HUES64 (cell line): ENCODE measurements at regions not wholly inside any gene's neighbourhood (a gene's known extent, or its start where the extent isn't known, plus 50 kb on each side); places are given as distances from the start of the nearest gene placed in this dataset.

Experiments
- H3K27ac ChIP-seq: 2 replicates; pipeline ENCODE4 v1.7.0; 2013; ENCODE audit warnings: low read depth, low read length, inconsistent platforms
- H3K27me3 ChIP-seq: 2 replicates; pipeline ENCODE4 v1.6.1; 2013; ENCODE audit warnings: mild to moderate bottlenecking, low read length; ENCODE audit not compliant: insufficient read depth
- H3K36me3 ChIP-seq: 2 replicates; pipeline ENCODE4 v1.6.1; 2013; ENCODE audit warnings: mild to moderate bottlenecking, low read length; ENCODE audit not compliant: insufficient read depth
- H3K4me1 ChIP-seq: 2 replicates; pipeline ENCODE4 v1.6.1; 2013; ENCODE audit warnings: mild to moderate bottlenecking, low read length, moderate library complexity; ENCODE audit not compliant: insufficient read depth
- H3K4me3 ChIP-seq: 2 replicates; pipeline ENCODE4 v1.5.1; 2013; ENCODE audit warnings: mild to moderate bottlenecking, low read length, moderate library complexity
- H3K9ac ChIP-seq: 2 replicates; pipeline ENCODE4 v1.6.1; 2013; ENCODE audit warnings: mild to moderate bottlenecking, low read depth, low read length
- H3K9me3 ChIP-seq: 2 replicates; pipeline ENCODE4 v1.6.1; 2013; ENCODE audit warnings: low read depth, low read length; ENCODE audit not compliant: insufficient read depth
- WGBS: fragments of 150-250, 120-280 bp; methylation state at CpG from one replicate; pipeline ENCODE4 v1.1.7; 2013; ENCODE audit warnings: missing lambda C conversion rate; 5-methylcytosine and 5-hydroxymethylcytosine counted together

- no peak overlapping the region for H3K4me3 ChIP-seq
- H3K27me3 ChIP-seq = no peaks in the 10 kb centered on the region
- no peaks in the 10 kb centered on the region for H3K36me3 ChIP-seq
- peaks cover 22% of the 10 kb centered on the region for H3K4me1 ChIP-seq
- 94% methylated on average over 4 of the region's 6 CpGs for WGBS
- no peak overlapping the region for H3K27ac ChIP-seq
- no peak overlapping the region for H3K9ac ChIP-seq
- no peaks in the 10 kb centered on the region for H3K9me3 ChIP-seq
Observed at GRCh38 chr2:47661310-47661709, 90.5 kb upstream of the KCNK12 start.

GRCh38 chr2:47660168-47660567 lies 89.4 kb upstream of the KCNK12 start:
- no peak overlapping the region for H3K4me3 ChIP-seq
- no peak overlapping the region for H3K27ac ChIP-seq
- H3K27me3 ChIP-seq = no peaks in the 10 kb centered on the region
- peaks cover 30% of the 10 kb centered on the region for H3K4me1 ChIP-seq
- no peaks in the 10 kb centered on the region for H3K36me3 ChIP-seq
- 91% methylated on average over 3 of the region's 3 CpGs for WGBS
- H3K9me3 ChIP-seq = no peaks in the 10 kb centered on the region
- no peak overlapping the region for H3K9ac ChIP-seq

- Histone ChIP-seq H3K27ac (no peak overlapping the region), H3K36me3 (no peaks in the 10 kb centered on the region), H3K4me1 (peaks cover 40% of the 10 kb centered on the region), H3K9me3 (no peaks in the 10 kb centered on the region), H3K9ac (no peak overlapping the region), H3K27me3 (no peaks in the 10 kb centered on the region), H3K4me3 (no peak overlapping the region)
- WGBS = 88% methylated on average over 9 of the region's 9 CpGs
Observed at GRCh38 chr2:47658646-47659320, 88.0 kb upstream of the KCNK12 start.

GRCh38 chr2:47657886-47658489 lies 87.2 kb upstream of the KCNK12 start:
- no peaks in the 10 kb centered on the region for H3K36me3 ChIP-seq
- H3K4me1 ChIP-seq = peaks cover 33% of the 10 kb centered on the region
- no peaks in the 10 kb centered on the region for H3K9me3 ChIP-seq
- WGBS = 91% methylated on average over 7 of the region's 7 CpGs
- H3K4me3 ChIP-seq = no peak overlapping the region
- no peak overlapping the region for H3K27ac ChIP-seq
- H3K9ac ChIP-seq = no peak overlapping the region
- no peaks in the 10 kb centered on the region for H3K27me3 ChIP-seq

- peaks cover 23% of the 10 kb centered on the region for H3K4me1 ChIP-seq
- H3K27ac ChIP-seq = no peak overlapping the region
- H3K9me3 ChIP-seq = no peaks in the 10 kb centered on the region
- H3K4me3 ChIP-seq = no peak overlapping the region
- no peak overlapping the region for H3K9ac ChIP-seq
- WGBS = 93% methylated on average over 8 of the region's 8 CpGs
- no peaks in the 10 kb centered on the region for H3K36me3 ChIP-seq
- H3K27me3 ChIP-seq = no peaks in the 10 kb centered on the region
Observed at GRCh38 chr2:47656715-47657600, 86.2 kb upstream of the KCNK12 start.

- Histone ChIP-seq H3K9ac (no peak overlapping the region), H3K27ac (no peak overlapping the region), H3K9me3 (no peaks in the 10 kb centered on the region), H3K4me1 (peaks cover 22% of the 10 kb centered on the region), H3K36me3 (no peaks in the 10 kb centered on the region), H3K27me3 (no peaks in the 10 kb centered on the region), H3K4me3 (no peak overlapping the region)
- WGBS = 63% methylated on average over 2 of the region's 2 CpGs
Observed at GRCh38 chr2:47655563-47655880, 84.7 kb upstream of the KCNK12 start.

- no peaks in the 10 kb centered on the region for H3K27me3 ChIP-seq
- no peaks in the 10 kb centered on the region for H3K9me3 ChIP-seq
- 27% methylated on average over 15 of the region's 15 CpGs for WGBS
- no peaks in the 10 kb centered on the region for H3K36me3 ChIP-seq
- peaks cover 22% of the 10 kb centered on the region for H3K4me1 ChIP-seq
- H3K27ac ChIP-seq = no peak overlapping the region; the same call in 1 of the 2 replicates
- no peak overlapping the region for H3K4me3 ChIP-seq
- H3K9ac ChIP-seq = no peak overlapping the region
Observed at GRCh38 chr2:47654790-47655562, 84.2 kb upstream of the KCNK12 start.

- Histone ChIP-seq H3K9me3 (no peaks in the 10 kb centered on the region), H3K4me3 (no peak overlapping the region), H3K27ac (no peak overlapping the region), H3K36me3 (no peaks in the 10 kb centered on the region), H3K4me1 (peaks cover 22% of the 10 kb centered on the region), H3K27me3 (no peaks in the 10 kb centered on the region), H3K9ac (no peak overlapping the region)
- WGBS = 63% methylated on average over 20 of the region's 20 CpGs
Observed at GRCh38 chr2:47653902-47654789, 83.4 kb upstream of the KCNK12 start.

GRCh38 chr2:47653036-47653435 lies 82.3 kb upstream of the KCNK12 start:
- 90% methylated on average over 6 of the region's 6 CpGs for WGBS
- no peak overlapping the region for H3K27ac ChIP-seq
- H3K27me3 ChIP-seq = no peaks in the 10 kb centered on the region
- no peaks in the 10 kb centered on the region for H3K36me3 ChIP-seq
- no peak overlapping the region for H3K9ac ChIP-seq
- no peak overlapping the region for H3K4me3 ChIP-seq
- no peaks in the 10 kb centered on the region for H3K9me3 ChIP-seq
- peaks cover 22% of the 10 kb centered on the region for H3K4me1 ChIP-seq

GRCh38 chr2:47652061-47652690 lies 81.4 kb upstream of the KCNK12 start:
- H3K4me1 ChIP-seq = peaks cover 22% of the 10 kb centered on the region
- H3K27ac ChIP-seq = no peak overlapping the region
- H3K9me3 ChIP-seq = no peaks in the 10 kb centered on the region
- no peaks in the 10 kb centered on the region for H3K27me3 ChIP-seq
- no peak overlapping the region for H3K4me3 ChIP-seq
- H3K9ac ChIP-seq = no peak overlapping the region
- H3K36me3 ChIP-seq = no peaks in the 10 kb centered on the region
- 95% methylated on average over 10 of the region's 10 CpGs for WGBS
